K562 (cell line): ENCODE measurements at regions not wholly inside any gene's neighbourhood (a gene's known extent, or its start where the extent isn't known, plus 50 kb on each side); places are given as distances from the start of the nearest gene placed in this dataset.
A peak's percentile ranks its signal among the peaks of the same experiment; 100 is the strongest.

Source experiments
- BRF2 ChIP-seq: IDR thresholded peaks from 3 replicates; pipeline ENCODE4 v1.6.1; 2011; ENCODE audit warnings: borderline replicate concordance, mild to moderate bottlenecking; ENCODE audit not compliant: insufficient read length, insufficient read depth
- CEBPB ChIP-seq: fragments of 450-650 bp; IDR thresholded peaks from 2 replicates; pipeline ENCODE4 v1.6.1; 2016; ENCODE audit warnings: missing genetic modification characterization, missing compliant biosample characterization
- HDGF ChIP-seq: fragments of 450-650 bp; IDR thresholded peaks from 2 replicates; pipeline ENCODE4 v1.6.1; 2016
- LEF1 ChIP-seq: fragments of 450-650 bp; IDR thresholded peaks from 2 replicates; pipeline ENCODE4 v1.6.1; 2016; ENCODE audit warnings: mild to moderate bottlenecking
- TEAD1 ChIP-seq, 2 experiments: fragments of 450-650 bp in 1 of 2; sonication (generic) in 1 of 2; formaldehyde crosslinking; IDR thresholded peaks; 2 replicates each; pipeline versions ENCODE4 v1.4.0 to v1.8.0; 2020 to 2022; ENCODE audit warnings: mild to moderate bottlenecking in 2 of 2, missing genetic modification reagents in 1 of 2
- TF ChIP-seq, protein P1 (sequence below), 2 experiments: fragments of 450-650 bp; formaldehyde crosslinking in 1 of 2; IDR thresholded peaks; 2 replicates each; pipeline versions ENCODE4 v1.4.0 to v1.6.1; 2014 to 2020; ENCODE audit warnings: mild to moderate bottlenecking in 2 of 2, borderline replicate concordance in 1 of 2, low read depth in 1 of 2
- TF ChIP-seq, protein P2 (sequence below), 3 experiments: IDR thresholded peaks in 2 of 3; conservative IDR thresholded peaks in 1 of 3; 2 replicates each; pipeline ENCODE4 v1.5.1; 2011 to 2012; ENCODE audit warnings: low read length in 3 of 3, mild to moderate bottlenecking in 3 of 3, control low read depth in 2 of 3, improper control_type of control experiment in 1 of 3, inconsistent platforms in 1 of 3, low read depth in 1 of 3, mixed read lengths in 1 of 3, moderate library complexity in 1 of 3; ENCODE audit not compliant: insufficient read depth in 2 of 3

GRCh38 chr16:73565263-73565662 is 517.3 kb upstream of the ZFHX3 start (continued):
- no peak for TF ChIP-seq BRF2
- TF ChIP-seq, protein P1, sequence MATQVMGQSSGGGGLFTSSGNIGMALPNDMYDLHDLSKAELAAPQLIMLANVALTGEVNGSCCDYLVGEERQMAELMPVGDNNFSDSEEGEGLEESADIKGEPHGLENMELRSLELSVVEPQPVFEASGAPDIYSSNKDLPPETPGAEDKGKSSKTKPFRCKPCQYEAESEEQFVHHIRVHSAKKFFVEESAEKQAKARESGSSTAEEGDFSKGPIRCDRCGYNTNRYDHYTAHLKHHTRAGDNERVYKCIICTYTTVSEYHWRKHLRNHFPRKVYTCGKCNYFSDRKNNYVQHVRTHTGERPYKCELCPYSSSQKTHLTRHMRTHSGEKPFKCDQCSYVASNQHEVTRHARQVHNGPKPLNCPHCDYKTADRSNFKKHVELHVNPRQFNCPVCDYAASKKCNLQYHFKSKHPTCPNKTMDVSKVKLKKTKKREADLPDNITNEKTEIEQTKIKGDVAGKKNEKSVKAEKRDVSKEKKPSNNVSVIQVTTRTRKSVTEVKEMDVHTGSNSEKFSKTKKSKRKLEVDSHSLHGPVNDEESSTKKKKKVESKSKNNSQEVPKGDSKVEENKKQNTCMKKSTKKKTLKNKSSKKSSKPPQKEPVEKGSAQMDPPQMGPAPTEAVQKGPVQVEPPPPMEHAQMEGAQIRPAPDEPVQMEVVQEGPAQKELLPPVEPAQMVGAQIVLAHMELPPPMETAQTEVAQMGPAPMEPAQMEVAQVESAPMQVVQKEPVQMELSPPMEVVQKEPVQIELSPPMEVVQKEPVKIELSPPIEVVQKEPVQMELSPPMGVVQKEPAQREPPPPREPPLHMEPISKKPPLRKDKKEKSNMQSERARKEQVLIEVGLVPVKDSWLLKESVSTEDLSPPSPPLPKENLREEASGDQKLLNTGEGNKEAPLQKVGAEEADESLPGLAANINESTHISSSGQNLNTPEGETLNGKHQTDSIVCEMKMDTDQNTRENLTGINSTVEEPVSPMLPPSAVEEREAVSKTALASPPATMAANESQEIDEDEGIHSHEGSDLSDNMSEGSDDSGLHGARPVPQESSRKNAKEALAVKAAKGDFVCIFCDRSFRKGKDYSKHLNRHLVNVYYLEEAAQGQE (IDR thresholded peaks at IDR 0.05; ENCODE audit: borderline replicate concordance), result peak; percentile 35; the same call in 1 of the 2 replicates
- TF ChIP-seq, protein P1 (CRISPR knock-in tag; IDR thresholded peaks at IDR 0.05; ENCODE audit: low read depth), result no peak
- TF ChIP-seq TEAD1 (CRISPR knock-in tag; IDR thresholded peaks at IDR 0.05), result no peak
- TF ChIP-seq, protein P2, sequence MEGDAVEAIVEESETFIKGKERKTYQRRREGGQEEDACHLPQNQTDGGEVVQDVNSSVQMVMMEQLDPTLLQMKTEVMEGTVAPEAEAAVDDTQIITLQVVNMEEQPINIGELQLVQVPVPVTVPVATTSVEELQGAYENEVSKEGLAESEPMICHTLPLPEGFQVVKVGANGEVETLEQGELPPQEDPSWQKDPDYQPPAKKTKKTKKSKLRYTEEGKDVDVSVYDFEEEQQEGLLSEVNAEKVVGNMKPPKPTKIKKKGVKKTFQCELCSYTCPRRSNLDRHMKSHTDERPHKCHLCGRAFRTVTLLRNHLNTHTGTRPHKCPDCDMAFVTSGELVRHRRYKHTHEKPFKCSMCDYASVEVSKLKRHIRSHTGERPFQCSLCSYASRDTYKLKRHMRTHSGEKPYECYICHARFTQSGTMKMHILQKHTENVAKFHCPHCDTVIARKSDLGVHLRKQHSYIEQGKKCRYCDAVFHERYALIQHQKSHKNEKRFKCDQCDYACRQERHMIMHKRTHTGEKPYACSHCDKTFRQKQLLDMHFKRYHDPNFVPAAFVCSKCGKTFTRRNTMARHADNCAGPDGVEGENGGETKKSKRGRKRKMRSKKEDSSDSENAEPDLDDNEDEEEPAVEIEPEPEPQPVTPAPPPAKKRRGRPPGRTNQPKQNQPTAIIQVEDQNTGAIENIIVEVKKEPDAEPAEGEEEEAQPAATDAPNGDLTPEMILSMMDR (IDR thresholded peaks at IDR 0.05 in 2 of 3, conservative IDR thresholded peaks at IDR 0.05 in 1 of 3; ENCODE audit: insufficient read depth in 2 of 3, low read depth in 1 of 3, low read length in 3 of 3), result peak; percentile 18 to 47 (median 33); a peak in 3 of 6 replicates
- no peak for TF ChIP-seq CEBPB
- TF ChIP-seq HDGF, result no peak
- no peak for TF ChIP-seq LEF1
